ENCODE measurements at regions not wholly inside any gene's neighbourhood (a gene's known extent, or its start where the extent isn't known, plus 50 kb on each side); places are given as distances from the start of the nearest gene placed in this dataset.

GRCh38 chr17:72376526-72377345 lies 255.9 kb downstream of the SOX9 start:
- no peak for DNase-seq
- Mint-ChIP-seq H3K36me3 (no peaks in the 10 kb centered on the region), H3K27ac (no peak overlapping the region), H3K27me3 (ENCODE audit: low read depth in 2 of 2) (no peaks in the 10 kb centered on the region), H3K4me1 (no peaks in the 10 kb centered on the region), H3K4me3 (no peak overlapping the region), H3K9me3 (no peaks in the 10 kb centered on the region)
- intact Hi-C loops (cut with micrococcal nuclease): no loop called here
- WGBS (ENCODE audit: insufficient coverage): 82% methylated on average over 15 of the region's 16 CpGs
- H3K4me1 ChIP-seq (ENCODE audit: control insufficient read depth, insufficient read depth, low read length): no peaks in the 10 kb centered on the region
- H3K36me3 ChIP-seq (ENCODE audit: control insufficient read depth, insufficient read depth, low read length): no peaks in the 10 kb centered on the region
- H3K4me3 ChIP-seq (ENCODE audit: low read length): no peak overlapping the region
- H3K27me3 ChIP-seq (ENCODE audit: control insufficient read depth, insufficient read depth, low read length): no peaks in the 10 kb centered on the region
- TF ChIP-seq CTCF (IDR thresholded peaks at IDR 0.05): no peak
- no peak overlapping the region for H3K27ac ChIP-seq (ENCODE audit: low read length)
- ATAC-seq: no peak
- no peaks in the 10 kb centered on the region for H3K9me3 ChIP-seq (ENCODE audit: control insufficient read depth, insufficient read depth, low read length)

- Mint-ChIP-seq H3K9me3 (no peaks in the 10 kb centered on the region), H3K27me3 (ENCODE audit: low read depth in 2 of 2) (no peaks in the 10 kb centered on the region), H3K36me3 (no peaks in the 10 kb centered on the region), H3K4me3 (no peak overlapping the region), H3K27ac (no peak overlapping the region), H3K4me1 (no peaks in the 10 kb centered on the region)
- WGBS (ENCODE audit: insufficient coverage): 73% methylated on average over 23 of the region's 23 CpGs
- Histone ChIP-seq H3K27ac (ENCODE audit: low read length) (no peak overlapping the region), H3K4me3 (ENCODE audit: low read length) (no peak overlapping the region), H3K36me3 (ENCODE audit: control insufficient read depth, insufficient read depth, low read length) (no peaks in the 10 kb centered on the region), H3K9me3 (ENCODE audit: control insufficient read depth, insufficient read depth, low read length) (no peaks in the 10 kb centered on the region), H3K27me3 (ENCODE audit: control insufficient read depth, insufficient read depth, low read length) (no peaks in the 10 kb centered on the region), H3K4me1 (ENCODE audit: control insufficient read depth, insufficient read depth, low read length) (no peaks in the 10 kb centered on the region)
- ATAC-seq (no peak), DNase-seq (no peak)
- TF ChIP-seq CTCF (IDR thresholded peaks at IDR 0.05): no peak
- intact Hi-C loops (cut with micrococcal nuclease): no loop called here
Observed at GRCh38 chr17:72378414-72379390, 257.9 kb downstream of the SOX9 start.

GRCh38 chr17:72379516-72379915 lies 258.7 kb downstream of the SOX9 start:
- no peak overlapping the region for H3K27ac Mint-ChIP-seq
- intact Hi-C loops (cut with micrococcal nuclease): no loop called here
- H3K9me3 Mint-ChIP-seq: no peaks in the 10 kb centered on the region
- H3K4me3 Mint-ChIP-seq: no peak overlapping the region
- Histone ChIP-seq H3K36me3 (ENCODE audit: control insufficient read depth, insufficient read depth, low read length) (no peaks in the 10 kb centered on the region), H3K27me3 (ENCODE audit: control insufficient read depth, insufficient read depth, low read length) (no peaks in the 10 kb centered on the region), H3K27ac (ENCODE audit: low read length) (no peak overlapping the region), H3K4me1 (ENCODE audit: control insufficient read depth, insufficient read depth, low read length) (no peaks in the 10 kb centered on the region), H3K9me3 (ENCODE audit: control insufficient read depth, insufficient read depth, low read length) (no peaks in the 10 kb centered on the region), H3K4me3 (ENCODE audit: low read length) (no peak overlapping the region)
- no peak for TF ChIP-seq CTCF (IDR thresholded peaks at IDR 0.05)
- WGBS (ENCODE audit: insufficient coverage): 82% methylated on average over 10 of the region's 11 CpGs
- ATAC-seq (no peak), DNase-seq (no peak)
- no peaks in the 10 kb centered on the region for H3K36me3 Mint-ChIP-seq
- H3K27me3 Mint-ChIP-seq (ENCODE audit: low read depth in 2 of 2): no peaks in the 10 kb centered on the region
- no peaks in the 10 kb centered on the region for H3K4me1 Mint-ChIP-seq

Measured in natural killer cell (primary cell).